AG10803 (cell line): ENCODE measurements at regions not wholly inside any gene's neighbourhood (a gene's known extent, or its start where the extent isn't known, plus 50 kb on each side); places are given as distances from the start of the nearest gene placed in this dataset.

Experiments
- DNase-seq: peaks from one replicate; pipeline ENCODE4 v3.0.0; 2010; ENCODE audit warnings: low read depth
- H3K4me3 ChIP-seq: 2 replicates; pipeline ENCODE4 v1.5.1; 2011; ENCODE audit warnings: mild to moderate bottlenecking, low read length, control low read depth
- CTCF ChIP-seq: conservative IDR thresholded peaks from 2 replicates; pipeline ENCODE4 v1.5.1; 2011; ENCODE audit warnings: mild to moderate bottlenecking, low read length, control low read depth, inconsistent platforms

GRCh38 chr18:61738042-61738441, 154.8 kb downstream of the RNF152 start:
- no peak overlapping the region for H3K4me3 ChIP-seq
- no peak for TF ChIP-seq CTCF
- DNase-seq, result no peak

GRCh38 chr18:61736133-61736532, 156.7 kb downstream of the RNF152 start:
- no peak for TF ChIP-seq CTCF

GRCh38 chr18:61735564-61736102, 157.2 kb downstream of the RNF152 start:
- H3K4me3 ChIP-seq, result no peak overlapping the region
- no peak for DNase-seq
- no peak for TF ChIP-seq CTCF

More at GRCh38 chr18:61736133-61736532, 156.7 kb downstream of the RNF152 start:
- no peak overlapping the region for H3K4me3 ChIP-seq
- DNase-seq, result no peak

- DNase-seq, result no peak
- H3K4me3 ChIP-seq, result no peak overlapping the region
- TF ChIP-seq CTCF, result no peak
These were observed 158.4 kb downstream of the RNF152 start for GRCh38 chr18:61734396-61734795.

GRCh38 chr18:61732854-61733253, 160.0 kb downstream of the RNF152 start:
- no peak for DNase-seq
- no peak overlapping the region for H3K4me3 ChIP-seq
- TF ChIP-seq CTCF, result no peak

GRCh38 chr18:61731693-61732376, 161.0 kb downstream of the RNF152 start:
- DNase-seq, result peak; percentile 88
- TF ChIP-seq CTCF, result no peak

GRCh38 chr18:61731178-61731577, 161.6 kb downstream of the RNF152 start:
- no peak overlapping the region for H3K4me3 ChIP-seq
- no peak for TF ChIP-seq CTCF
- DNase-seq, result peak; percentile 89

More at GRCh38 chr18:61731693-61732376, 161.0 kb downstream of the RNF152 start:
- H3K4me3 ChIP-seq, result no peak overlapping the region
